Endothelial cell of umbilical vein (primary cell): ENCODE measurements at regions not wholly inside any gene's neighbourhood (a gene's known extent, or its start where the extent isn't known, plus 50 kb on each side); places are given as distances from the start of the nearest gene placed in this dataset.
A peak's percentile ranks its signal among the peaks of the same experiment; 100 is the strongest.

ENCODE experiments used
- BruUV-seq: library from RNA; stranded (reverse); fragments of 400-500 nt; replicated peaks from 2 replicates; lab custom pipeline; 2021; lab: Mats Ljungman, UMichigan
- CTCF ChIA-PET: fragments of 300-600, 350-600 bp; sonication (Branson Sonifier 250); formaldehyde crosslinking; loops from one replicate; lab custom pipeline; 2021; ENCODE audit warnings: antibody characterized with exemption, inconsistent platforms; lab: Charles Lee
- POLR2A ChIA-PET: fragments of 300-600, 350-600 bp; sonication (Branson Sonifier 250); formaldehyde crosslinking; loops from one replicate; lab custom pipeline; 2021; ENCODE audit warnings: antibody characterized with exemption, inconsistent platforms; lab: Charles Lee
- DNase-seq: peaks from one replicate; pipeline ENCODE4 v3.0.0-alpha.2; 2011; ENCODE audit warnings: low read depth, low spot score
- FAIRE-seq: peaks from 2 replicates; lab custom pipeline; 2011; peaks lifted over from hg19 to GRCh38; lab: Jason Lieb, UNC
- H2AFZ ChIP-seq: 2 replicates; pipeline ENCODE4 v1.6.0; 2012; ENCODE audit warnings: low read depth, low read length, control low read depth, inconsistent platforms
- H3K27ac ChIP-seq: 2 replicates; pipeline ENCODE4 v1.5.1; 2011; ENCODE audit warnings: low read depth, mild to moderate bottlenecking, control low read depth, low read length, moderate library complexity; ENCODE audit not compliant: insufficient read depth
- H3K27me3 ChIP-seq, 2 experiments: 2 replicates each; pipeline versions ENCODE4 v1.6.0 to v1.6.1; 2011; ENCODE audit warnings: low read length in 2 of 2, mixed read lengths in 1 of 2; ENCODE audit not compliant: control insufficient read depth in 2 of 2, insufficient read depth in 2 of 2
- H3K36me3 ChIP-seq, 2 experiments: 2 replicates in 1 of 2; 3 replicates in 1 of 2; pipeline ENCODE4 v1.5.1; 2011; ENCODE audit warnings: low read length in 2 of 2, mild to moderate bottlenecking in 1 of 2, moderate library complexity in 1 of 2; ENCODE audit not compliant: control insufficient read depth in 2 of 2, insufficient read depth in 2 of 2; ENCODE audit errors: extremely low read depth in 1 of 2
- H3K4me1 ChIP-seq: 3 replicates; pipeline ENCODE4 v1.5.1; 2011; ENCODE audit warnings: mild to moderate bottlenecking, low read length; ENCODE audit not compliant: control insufficient read depth, insufficient read depth; ENCODE audit errors: extremely low read depth
- H3K4me2 ChIP-seq: 2 replicates; pipeline ENCODE4 v1.6.1; 2011; ENCODE audit warnings: low read length, control low read depth, mixed read lengths; ENCODE audit not compliant: insufficient read depth
- H3K4me3 ChIP-seq, 3 experiments: fragments of 200-600 bp in 1 of 3; sonication (generic), shearing (Covaris generic) in 1 of 3; replicated peaks in 1 of 3; 2 replicates each; pipeline ENCODE4 v1.5.1; 2011 to 2016; ENCODE audit warnings: control low read depth in 3 of 3, low read length in 3 of 3, mild to moderate bottlenecking in 2 of 3, inconsistent platforms in 1 of 3, low read depth in 1 of 3, moderate library complexity in 1 of 3; ENCODE audit not compliant: insufficient read depth in 1 of 3
- H3K79me2 ChIP-seq: 2 replicates; pipeline ENCODE4 v1.6.0; 2012; ENCODE audit warnings: low read length, inconsistent platforms; ENCODE audit not compliant: control insufficient read depth, insufficient read depth
- H3K9ac ChIP-seq: replicated peaks from 2 replicates; pipeline ENCODE3; 2011; ENCODE audit warnings: low read length, control low read depth; ENCODE audit not compliant: insufficient read depth; ENCODE audit errors: extremely low read depth
- H3K9me1 ChIP-seq: replicated peaks from 3 replicates; pipeline ENCODE4 v1.6.0; 2011; ENCODE audit warnings: mild to moderate bottlenecking, low read length; ENCODE audit not compliant: control insufficient read depth, insufficient read depth; ENCODE audit errors: extremely low read depth
- H3K9me3 ChIP-seq: replicated peaks from 2 replicates; pipeline ENCODE4 v1.5.1; 2012; ENCODE audit warnings: low read length, inconsistent platforms; ENCODE audit not compliant: control insufficient read depth, insufficient read depth
- H4K20me1 ChIP-seq: replicated peaks from 2 replicates; pipeline ENCODE3; 2011; ENCODE audit warnings: mild to moderate bottlenecking, low read length; ENCODE audit not compliant: control insufficient read depth, insufficient read depth; ENCODE audit errors: extremely low read depth
- GATA2 ChIP-seq: IDR thresholded peaks from 2 replicates; pipeline ENCODE4 v1.7.0; 2011; ENCODE audit warnings: low read depth, mild to moderate bottlenecking, moderate library complexity, mixed read lengths, low read length; ENCODE audit not compliant: insufficient read length, insufficient read depth
- JUN ChIP-seq: IDR thresholded peaks from 2 replicates; pipeline ENCODE4 v1.6.1; 2011; ENCODE audit warnings: borderline replicate concordance, low read depth; ENCODE audit not compliant: insufficient read length, insufficient read depth
- POLR2A ChIP-seq: IDR thresholded peaks from 2 replicates; pipeline ENCODE4 v1.6.1; 2012; ENCODE audit warnings: low read depth, mild to moderate bottlenecking, control low read depth, low read length
- dilution Hi-C: fragments of 300-500 bp; cut with MboI; formaldehyde crosslinking; loops from one replicate; pipeline ENCODE4 v1.15.0; 2019; ENCODE audit warnings: low sequenced_read_pairs; ENCODE audit not compliant: extremely low pct_ligation_motif_present
- intact Hi-C: fragments of 100-400 bp; cut with micrococcal nuclease; formaldehyde crosslinking; loops from one replicate; pipeline ENCODE4 v1.10.0; 2022
- TF ChIP-seq, protein P1 (sequence below): IDR thresholded peaks from 2 replicates; pipeline ENCODE4 v1.6.1; 2011; ENCODE audit not compliant: insufficient read depth, insufficient read length
- TF ChIP-seq, protein P2 (sequence below), 2 donors: IDR thresholded peaks; 1 replicate in 1 of 2; 2 replicates in 1 of 2; pipeline ENCODE4 v1.5.1; 2011; ENCODE audit warnings: low read length in 2 of 2, mild to moderate bottlenecking in 2 of 2, moderate library complexity in 2 of 2, control low read depth in 1 of 2, inconsistent platforms in 1 of 2, low read depth in 1 of 2; ENCODE audit not compliant: insufficient read depth in 1 of 2; ENCODE audit errors: extremely low read depth in 1 of 2

DNA sequence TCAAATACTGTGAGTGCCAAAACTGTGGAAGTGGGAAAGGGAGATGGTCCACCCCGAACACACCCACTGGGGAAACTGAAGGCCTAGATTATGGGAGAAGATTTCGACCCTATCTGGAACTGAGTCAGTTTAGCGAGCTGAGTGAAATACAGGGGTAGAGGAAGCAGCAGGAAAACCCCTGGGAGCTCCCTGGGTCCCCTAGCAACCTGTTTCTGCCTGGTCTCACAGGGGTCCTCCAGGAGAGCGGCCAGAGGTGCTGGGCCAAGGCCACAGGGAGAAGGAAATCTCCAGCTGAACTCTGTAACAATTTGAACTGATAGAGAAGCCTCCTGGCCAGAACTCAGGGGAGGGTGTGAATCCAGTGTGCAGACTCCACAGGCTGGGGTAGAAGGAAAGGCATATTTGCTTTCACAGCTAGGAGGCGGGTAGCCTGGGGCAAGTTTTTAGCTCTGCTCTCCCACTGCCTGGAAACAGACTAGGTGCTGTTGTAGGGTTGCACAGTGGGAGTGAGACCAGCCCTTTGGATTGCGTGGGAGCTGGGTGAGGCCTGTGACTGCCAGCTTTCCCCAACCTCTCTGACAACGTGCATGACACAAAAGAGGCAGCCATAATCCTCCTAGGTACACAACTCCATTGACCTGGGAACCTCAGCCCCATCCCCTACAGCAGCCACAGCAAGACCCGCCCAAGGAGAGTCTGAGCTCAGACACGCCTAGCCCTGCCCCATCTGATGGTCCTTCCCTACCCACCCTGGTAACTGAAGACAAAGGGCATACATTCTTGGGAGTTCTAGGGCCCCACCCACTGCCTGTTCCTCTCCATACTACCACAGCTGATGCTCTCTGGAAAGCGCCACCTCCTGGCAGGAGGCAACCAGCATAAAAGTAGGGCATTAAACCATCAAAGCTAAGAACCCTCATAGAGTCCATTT, 78.8 kb upstream of the GPBP1 start:
- TF ChIP-seq, protein P1, sequence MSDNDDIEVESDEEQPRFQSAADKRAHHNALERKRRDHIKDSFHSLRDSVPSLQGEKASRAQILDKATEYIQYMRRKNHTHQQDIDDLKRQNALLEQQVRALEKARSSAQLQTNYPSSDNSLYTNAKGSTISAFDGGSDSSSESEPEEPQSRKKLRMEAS = no peak
- TF ChIP-seq, protein P2, sequence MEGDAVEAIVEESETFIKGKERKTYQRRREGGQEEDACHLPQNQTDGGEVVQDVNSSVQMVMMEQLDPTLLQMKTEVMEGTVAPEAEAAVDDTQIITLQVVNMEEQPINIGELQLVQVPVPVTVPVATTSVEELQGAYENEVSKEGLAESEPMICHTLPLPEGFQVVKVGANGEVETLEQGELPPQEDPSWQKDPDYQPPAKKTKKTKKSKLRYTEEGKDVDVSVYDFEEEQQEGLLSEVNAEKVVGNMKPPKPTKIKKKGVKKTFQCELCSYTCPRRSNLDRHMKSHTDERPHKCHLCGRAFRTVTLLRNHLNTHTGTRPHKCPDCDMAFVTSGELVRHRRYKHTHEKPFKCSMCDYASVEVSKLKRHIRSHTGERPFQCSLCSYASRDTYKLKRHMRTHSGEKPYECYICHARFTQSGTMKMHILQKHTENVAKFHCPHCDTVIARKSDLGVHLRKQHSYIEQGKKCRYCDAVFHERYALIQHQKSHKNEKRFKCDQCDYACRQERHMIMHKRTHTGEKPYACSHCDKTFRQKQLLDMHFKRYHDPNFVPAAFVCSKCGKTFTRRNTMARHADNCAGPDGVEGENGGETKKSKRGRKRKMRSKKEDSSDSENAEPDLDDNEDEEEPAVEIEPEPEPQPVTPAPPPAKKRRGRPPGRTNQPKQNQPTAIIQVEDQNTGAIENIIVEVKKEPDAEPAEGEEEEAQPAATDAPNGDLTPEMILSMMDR (IDR thresholded peaks at IDR 0.05; ENCODE audit: extremely low read depth in 1 of 2, insufficient read depth in 1 of 2, low read depth in 1 of 2, low read length in 2 of 2) = peak; percentile 15 to 40

DNA sequence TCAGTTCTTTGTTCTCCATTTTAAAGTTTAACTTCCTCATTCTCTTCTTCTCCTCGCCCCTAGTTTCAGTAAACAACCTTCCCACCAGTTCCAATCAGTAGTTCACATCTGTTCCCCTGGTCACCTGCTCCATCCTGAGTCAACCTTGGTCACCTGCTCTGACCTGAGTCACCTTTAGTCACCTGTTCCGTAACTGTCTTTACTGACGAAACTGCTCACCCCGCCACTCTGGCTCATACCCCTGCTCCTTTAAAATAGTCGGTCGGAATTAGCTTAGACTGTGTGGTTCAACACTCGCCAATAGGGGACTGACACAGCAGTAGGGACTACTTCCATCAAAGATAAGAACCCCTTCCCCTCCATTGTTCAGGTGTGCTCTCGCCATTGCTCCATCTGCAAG, 76.3 kb upstream of the GPBP1 start:
- dilution Hi-C loops = no loop called here
- CTCF ChIA-PET = interaction anchor here (1.3 kb wide), 1 partner anchor 8 kb away, joined by 4 read pairs; no protein-coding TSS in a partner anchor
- BruUV-seq = no TSS peak

More for the DNA sequence above, 78.8 kb upstream of the GPBP1 start:
- Histone ChIP-seq H3K27me3 (no peaks in the 10 kb centered on the region), H3K9me3 (no peaks in the 10 kb centered on the region), H3K36me3 (no peaks in the 10 kb centered on the region), H3K79me2 (no peaks in the 10 kb centered on the region), H4K20me1 (no peaks in the 10 kb centered on the region), H3K9ac (no peak overlapping the region), H3K4me1 (no peaks in the 10 kb centered on the region), H3K9me1 (no peaks in the 10 kb centered on the region), H3K4me3 (no peak overlapping the region), H2AFZ (no peak overlapping the region), H3K4me2 (no peak overlapping the region), H3K27ac (no peak overlapping the region)
- dilution Hi-C loops = no loop called here
- intact Hi-C loops = loop anchor here (1.0 kb wide), 1 partner anchor 194 kb away; no protein-coding TSS in a partner anchor
- no peak for DNase-seq
- no TSS peak for BruUV-seq
- FAIRE-seq = no peak
- ChIA-PET CTCF (interaction anchor here (0.9 to 3.0 kb wide), 7 partner anchors 12 to 824 kb away, joined by 3 to 23 read pairs (median 5); no protein-coding TSS in a partner anchor), POLR2A (no interaction called here)

More for the DNA sequence above, 76.3 kb upstream of the GPBP1 start:
- intact Hi-C loops = no loop called here
- POLR2A ChIA-PET = no interaction called here
- DNase-seq (no peak), FAIRE-seq (no peak)
- Histone ChIP-seq H3K36me3 (no peaks in the 10 kb centered on the region), H3K9me1 (no peaks in the 10 kb centered on the region), H3K9ac (no peak overlapping the region), H4K20me1 (no peaks in the 10 kb centered on the region), H3K27me3 (no peaks in the 10 kb centered on the region), H3K4me3 (no peak overlapping the region), H3K27ac (no peak overlapping the region), H3K79me2 (no peaks in the 10 kb centered on the region), H3K4me2 (no peak overlapping the region), H2AFZ (no peak overlapping the region), H3K4me1 (no peaks in the 10 kb centered on the region), H3K9me3 (no peaks in the 10 kb centered on the region)
- TF ChIP-seq POLR2A = no peak
- TF ChIP-seq, protein P1 = no peak
- TF ChIP-seq JUN = no peak
- no peak for TF ChIP-seq GATA2
- TF ChIP-seq, protein P2 (IDR thresholded peaks at IDR 0.05; ENCODE audit: extremely low read depth in 1 of 2, insufficient read depth in 1 of 2, low read depth in 1 of 2, low read length in 2 of 2) = no peak
